DOHH2 (cell line): ENCODE measurements at regions not wholly inside any gene's neighbourhood (a gene's known extent, or its start where the extent isn't known, plus 50 kb on each side); places are given as distances from the start of the nearest gene placed in this dataset.
A peak's percentile ranks its signal among the peaks of the same experiment; 100 is the strongest.

Experiments
- H3F3A ChIP-seq: fragments of 200-600 bp; sonication (generic), shearing (Covaris generic); 2 replicates; pipeline ENCODE4 v1.6.0; 2016; ENCODE audit warnings: antibody characterized with exemption, mild to moderate bottlenecking; ENCODE audit not compliant: control insufficient read depth, insufficient read depth
- H3K27ac ChIP-seq: fragments of 200-600 bp; sonication (generic); 2 replicates; pipeline ENCODE4 v1.5.1; 2014; ENCODE audit warnings: low read depth, mild to moderate bottlenecking, low read length, moderate library complexity
- H3K27me3 ChIP-seq: fragments of 200-600 bp; sonication (generic); 2 replicates; pipeline ENCODE4 v1.6.1; 2014; ENCODE audit warnings: mild to moderate bottlenecking, low read length, mixed read lengths; ENCODE audit not compliant: control insufficient read depth
- H3K36me3 ChIP-seq: fragments of 200-600 bp; sonication (generic); 2 replicates; pipeline ENCODE4 v1.6.1; 2014; ENCODE audit warnings: mild to moderate bottlenecking, low read length, moderate library complexity, mixed read lengths; ENCODE audit not compliant: control insufficient read depth
- H3K4me1 ChIP-seq: fragments of 200-600 bp; sonication (generic); 2 replicates; pipeline ENCODE4 v1.6.1; 2014; ENCODE audit warnings: mild to moderate bottlenecking, low read length, mixed read lengths; ENCODE audit not compliant: control insufficient read depth
- H3K4me2 ChIP-seq: fragments of 200-600 bp; sonication (generic); 2 replicates; pipeline ENCODE4 v1.6.0; 2014; ENCODE audit warnings: mild to moderate bottlenecking, low read length, moderate library complexity
- H3K4me3 ChIP-seq: fragments of 200-600 bp; sonication (generic); 2 replicates; pipeline ENCODE4 v1.5.1; 2014; ENCODE audit warnings: mild to moderate bottlenecking, low read length, mixed read lengths
- H3K79me2 ChIP-seq: fragments of 200-600 bp; sonication (generic); 2 replicates; pipeline ENCODE4 v1.6.1; 2014; ENCODE audit warnings: mild to moderate bottlenecking, low read length, mixed read lengths; ENCODE audit not compliant: control insufficient read depth
- H3K9me2 ChIP-seq: fragments of 200-600 bp; sonication (generic); replicated peaks from 2 replicates; pipeline ENCODE4 v1.6.1; 2014; ENCODE audit warnings: mild to moderate bottlenecking, low read length, mixed read lengths; ENCODE audit not compliant: control insufficient read depth
- H3K9me3 ChIP-seq: fragments of 200-600 bp; sonication (generic); 2 replicates; pipeline ENCODE4 v1.6.1; 2014; ENCODE audit warnings: antibody characterized with exemption, low read length, mixed read lengths; ENCODE audit not compliant: control insufficient read depth, insufficient read depth
- H4K20me1 ChIP-seq: fragments of 200-600 bp; sonication (generic); 2 replicates; pipeline ENCODE4 v1.6.0; 2014; ENCODE audit warnings: low read depth, mild to moderate bottlenecking, antibody characterized with exemption, low read length, moderate library complexity; ENCODE audit not compliant: control insufficient read depth, insufficient read depth
- EZH2phosphoT487 ChIP-seq: fragments of 200-600 bp; sonication (generic); IDR thresholded peaks from 2 replicates; pipeline ENCODE4 v1.6.1; 2017; ENCODE audit warnings: borderline replicate concordance, mild to moderate bottlenecking, antibody characterized with exemption, low read length, moderate library complexity, mixed read lengths
- TF ChIP-seq, protein P1 (sequence below): fragments of 200-600 bp; sonication (generic); IDR thresholded peaks from one replicate; pipeline ENCODE4 v1.5.1; 2014; ENCODE audit warnings: antibody characterized with exemption, mild to moderate bottlenecking, low read depth, low read length; ENCODE audit not compliant: poor library complexity, severe bottlenecking

DNA sequence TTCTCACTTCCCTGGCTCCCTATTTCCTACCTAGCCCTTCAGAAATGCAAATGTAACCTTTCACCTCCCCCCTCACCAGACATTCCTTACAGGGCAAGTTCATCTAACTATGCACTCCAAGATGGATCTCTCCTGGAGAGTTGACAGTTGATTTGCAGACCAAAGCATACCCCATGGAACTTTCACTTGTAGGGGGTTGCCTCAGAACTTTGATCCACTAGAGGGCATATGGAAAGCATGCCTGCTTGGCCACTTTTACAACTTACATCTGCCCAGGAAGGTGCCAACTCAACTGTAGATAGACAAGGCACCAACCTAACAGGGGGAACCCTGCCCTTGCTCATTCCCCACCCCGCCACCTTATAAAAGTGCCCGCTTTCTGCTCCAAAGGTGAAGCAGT, 187.8 kb downstream of the NXNL2 start:
- no peaks in the 10 kb centered on the region for H3F3A ChIP-seq
- H3K27me3 ChIP-seq, result peaks cover 7% of the 10 kb centered on the region
- H3K9me2 ChIP-seq, result no peaks in the 10 kb centered on the region
- no peaks in the 10 kb centered on the region for H3K9me3 ChIP-seq
- no peaks in the 10 kb centered on the region for H3K79me2 ChIP-seq
- H3K36me3 ChIP-seq, result no peaks in the 10 kb centered on the region
- TF ChIP-seq, protein P1, sequence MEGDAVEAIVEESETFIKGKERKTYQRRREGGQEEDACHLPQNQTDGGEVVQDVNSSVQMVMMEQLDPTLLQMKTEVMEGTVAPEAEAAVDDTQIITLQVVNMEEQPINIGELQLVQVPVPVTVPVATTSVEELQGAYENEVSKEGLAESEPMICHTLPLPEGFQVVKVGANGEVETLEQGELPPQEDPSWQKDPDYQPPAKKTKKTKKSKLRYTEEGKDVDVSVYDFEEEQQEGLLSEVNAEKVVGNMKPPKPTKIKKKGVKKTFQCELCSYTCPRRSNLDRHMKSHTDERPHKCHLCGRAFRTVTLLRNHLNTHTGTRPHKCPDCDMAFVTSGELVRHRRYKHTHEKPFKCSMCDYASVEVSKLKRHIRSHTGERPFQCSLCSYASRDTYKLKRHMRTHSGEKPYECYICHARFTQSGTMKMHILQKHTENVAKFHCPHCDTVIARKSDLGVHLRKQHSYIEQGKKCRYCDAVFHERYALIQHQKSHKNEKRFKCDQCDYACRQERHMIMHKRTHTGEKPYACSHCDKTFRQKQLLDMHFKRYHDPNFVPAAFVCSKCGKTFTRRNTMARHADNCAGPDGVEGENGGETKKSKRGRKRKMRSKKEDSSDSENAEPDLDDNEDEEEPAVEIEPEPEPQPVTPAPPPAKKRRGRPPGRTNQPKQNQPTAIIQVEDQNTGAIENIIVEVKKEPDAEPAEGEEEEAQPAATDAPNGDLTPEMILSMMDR, result peak; percentile 42
- no peak for TF ChIP-seq EZH2phosphoT487
- no peaks in the 10 kb centered on the region for H3K4me1 ChIP-seq
- no peak overlapping the region for H3K27ac ChIP-seq
- H4K20me1 ChIP-seq, result no peaks in the 10 kb centered on the region
- H3K4me3 ChIP-seq, result no peak overlapping the region
- H3K4me2 ChIP-seq, result no peak overlapping the region

DNA sequence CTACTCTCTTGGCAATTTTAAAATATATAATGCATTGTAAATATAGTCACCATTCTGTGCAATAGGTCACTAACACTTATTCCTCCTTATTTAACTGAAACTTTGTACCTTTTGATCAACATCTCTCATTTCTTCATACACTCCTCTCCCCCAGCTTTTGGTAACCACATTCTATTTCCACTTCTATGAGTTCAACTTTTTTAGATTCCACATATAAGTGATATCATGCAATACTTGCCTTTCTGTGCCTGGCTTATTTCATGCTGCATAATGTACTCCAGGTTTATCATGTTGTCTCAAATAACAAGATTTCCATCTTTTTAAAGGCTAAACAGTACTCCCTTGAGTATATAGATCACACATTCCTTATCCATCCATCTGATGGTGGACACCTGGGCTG, 188.8 kb downstream of the NXNL2 start:
- peaks cover 3% of the 10 kb centered on the region for H3K27me3 ChIP-seq

DNA sequence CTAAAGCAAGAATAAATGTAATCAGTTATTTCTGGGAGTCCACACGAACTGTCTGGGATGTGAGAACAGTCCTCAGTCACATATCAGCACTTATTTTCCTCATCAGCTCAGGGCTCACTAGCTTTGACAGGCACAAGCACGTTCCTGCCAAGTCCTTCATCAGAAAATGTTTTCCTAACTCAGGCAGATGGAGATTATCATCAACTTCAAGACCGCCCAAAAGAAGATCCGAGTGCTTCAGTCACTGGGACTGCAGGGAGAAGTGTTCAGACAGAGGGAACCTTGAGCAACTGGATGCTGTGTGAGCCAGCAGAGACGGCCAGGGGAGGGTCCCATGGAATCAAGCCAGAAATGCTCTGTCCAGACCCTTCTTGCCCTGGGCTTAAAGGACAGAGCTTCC, 189.4 kb downstream of the NXNL2 start:
- Histone ChIP-seq H3K27ac (no peak overlapping the region), H3K4me3 (no peak overlapping the region), H3K4me2 (no peak overlapping the region), H3F3A (no peaks in the 10 kb centered on the region), H3K79me2 (no peaks in the 10 kb centered on the region), H3K27me3 (peaks cover 3% of the 10 kb centered on the region; the same call in 1 of the 2 replicates), H3K4me1 (no peaks in the 10 kb centered on the region), H3K9me2 (no peaks in the 10 kb centered on the region), H3K9me3 (no peaks in the 10 kb centered on the region), H4K20me1 (no peaks in the 10 kb centered on the region), H3K36me3 (no peaks in the 10 kb centered on the region)
- TF ChIP-seq, protein P1, result no peak
- no peak for TF ChIP-seq EZH2phosphoT487

More for the DNA sequence above, 188.8 kb downstream of the NXNL2 start:
- no peaks in the 10 kb centered on the region for H3K9me3 ChIP-seq
- H3K27ac ChIP-seq, result no peak overlapping the region
- H3F3A ChIP-seq, result no peaks in the 10 kb centered on the region
- TF ChIP-seq, protein P1, result no peak
- TF ChIP-seq EZH2phosphoT487, result no peak
- H3K4me1 ChIP-seq, result no peaks in the 10 kb centered on the region
- H3K9me2 ChIP-seq, result no peaks in the 10 kb centered on the region
- H3K36me3 ChIP-seq, result no peaks in the 10 kb centered on the region
- no peaks in the 10 kb centered on the region for H4K20me1 ChIP-seq
- H3K79me2 ChIP-seq, result no peaks in the 10 kb centered on the region
- no peak overlapping the region for H3K4me3 ChIP-seq
- no peak overlapping the region for H3K4me2 ChIP-seq
